ENCODE measurements at regions not wholly inside any gene's neighbourhood (a gene's known extent, or its start where the extent isn't known, plus 50 kb on each side); places are given as distances from the start of the nearest gene placed in this dataset.
A peak's percentile ranks its signal among the peaks of the same experiment; 100 is the strongest.

DNA sequence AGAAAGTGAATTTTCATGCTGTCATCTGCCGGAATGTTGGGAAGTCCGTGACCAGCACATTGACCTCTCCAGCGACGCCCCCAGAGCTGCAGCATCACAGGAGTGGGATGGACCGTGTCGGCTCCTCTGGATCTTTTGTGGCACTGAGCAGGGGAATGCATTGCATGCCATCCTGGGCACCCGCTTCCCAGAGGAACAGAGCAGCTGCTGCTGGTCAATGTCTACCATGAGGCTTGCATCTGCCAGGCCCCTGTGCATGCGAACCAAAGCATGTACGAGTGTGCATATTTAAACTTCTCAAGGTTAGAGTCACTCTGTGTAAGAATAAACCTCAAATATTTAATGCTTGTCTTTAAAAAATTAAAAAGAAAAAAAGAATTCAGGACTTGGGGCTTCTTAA lies 414.8 kb downstream of the GADD45G start:
- DNase-seq (ENCODE audit: low read depth, low spot score), result no peak

DNA sequence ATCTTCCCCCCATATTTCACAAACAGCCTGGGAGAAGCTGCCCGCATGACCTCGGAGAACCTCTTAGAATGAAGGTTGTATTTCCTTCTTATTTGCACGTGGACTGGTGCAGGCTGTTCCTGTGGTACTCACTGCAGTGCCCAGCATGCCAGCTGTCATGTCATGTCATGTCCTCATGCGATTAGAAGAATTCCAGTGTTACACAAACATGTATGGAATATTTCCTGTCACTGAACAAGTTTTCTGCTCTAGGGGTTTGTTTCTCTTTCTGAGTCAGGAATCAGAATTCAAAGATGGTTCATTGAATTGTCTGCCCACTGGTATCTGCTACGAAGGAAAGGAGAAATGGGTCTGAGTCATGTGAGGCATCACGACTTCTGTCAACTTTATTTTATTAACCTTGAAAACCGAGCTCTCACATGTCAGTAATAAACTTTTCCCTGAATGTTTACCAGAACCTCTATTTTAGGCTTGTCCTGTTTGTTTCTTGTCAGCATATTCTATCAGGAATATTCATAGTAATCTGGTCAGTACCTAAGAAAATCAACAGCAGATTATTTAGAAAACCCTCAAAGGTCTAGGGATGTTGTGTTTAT lies 415.6 kb downstream of the GADD45G start:
- DNase-seq (ENCODE audit: low read depth, low spot score), result no peak

- no peak for DNase-seq (ENCODE audit: low read depth, low spot score)
Measured at GRCh38 chr9:90021216-90021906, 416.5 kb downstream of the GADD45G start.

- no peak for DNase-seq (ENCODE audit: low read depth, low spot score)
Measured at GRCh38 chr9:90022474-90022873, 417.7 kb downstream of the GADD45G start.

DNA sequence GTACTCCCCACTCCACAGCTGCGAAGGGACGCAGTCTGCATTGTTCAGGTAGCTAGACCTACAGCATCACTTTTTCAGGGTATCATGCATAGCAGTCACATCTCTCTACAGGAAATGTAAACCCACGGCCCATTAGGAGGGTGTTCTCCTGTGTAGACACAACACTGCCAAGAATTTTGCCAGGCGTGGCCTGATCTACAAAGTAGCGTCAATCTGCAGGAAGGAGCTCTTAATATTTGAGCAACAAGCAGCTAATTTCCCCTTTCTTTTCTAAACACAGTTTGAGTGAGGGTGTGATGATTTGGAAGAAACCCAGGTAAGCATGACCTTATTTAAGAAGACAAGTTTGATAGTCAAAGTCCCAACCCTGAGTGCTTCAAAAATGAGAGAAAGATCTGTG lies 419.0 kb downstream of the GADD45G start:
- no peak for DNase-seq (ENCODE audit: low read depth, low spot score)

DNA sequence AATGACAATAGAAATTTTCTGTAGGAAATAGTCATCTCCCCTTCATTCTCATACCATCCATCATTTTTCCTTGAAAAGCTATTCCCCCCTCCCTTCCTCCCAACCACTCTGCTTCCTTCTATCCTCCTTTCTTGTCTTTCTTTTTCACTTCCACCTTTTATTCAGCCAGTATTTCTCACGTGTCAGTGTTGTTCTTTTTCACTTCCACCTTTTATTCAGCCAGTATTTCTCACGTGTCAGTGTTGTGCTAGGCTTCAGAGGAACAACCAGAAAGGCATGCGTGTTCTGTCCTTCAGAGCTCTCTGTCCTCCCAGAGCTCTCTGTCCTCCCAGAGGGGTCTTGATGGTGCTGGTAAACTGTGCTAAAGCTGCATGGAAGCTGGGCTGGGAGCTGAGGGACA lies 419.6 kb downstream of the GADD45G start:
- DNase-seq (ENCODE audit: low read depth, low spot score), result no peak

DNA sequence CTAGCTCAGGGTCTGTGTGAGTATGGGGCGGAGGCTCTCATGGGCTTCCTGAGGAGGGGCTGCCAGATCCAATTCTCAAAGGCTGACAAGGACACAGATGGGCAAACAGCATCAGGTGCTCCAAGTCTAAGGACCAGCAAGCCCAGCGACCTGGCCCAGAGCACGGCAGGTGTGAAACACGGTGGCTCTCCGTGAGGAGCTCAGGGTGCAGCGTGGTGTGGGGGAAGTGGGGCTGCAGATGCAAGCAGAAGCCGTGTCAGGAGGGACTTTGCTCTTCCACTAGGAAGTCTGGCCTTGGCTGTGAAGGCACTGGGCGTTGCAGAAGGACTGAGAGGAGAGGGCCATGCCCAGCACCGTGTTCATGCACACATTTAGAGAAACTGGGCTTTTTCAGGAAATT lies 420.0 kb downstream of the GADD45G start:
- no peak for DNase-seq (ENCODE audit: low read depth, low spot score)

DNA sequence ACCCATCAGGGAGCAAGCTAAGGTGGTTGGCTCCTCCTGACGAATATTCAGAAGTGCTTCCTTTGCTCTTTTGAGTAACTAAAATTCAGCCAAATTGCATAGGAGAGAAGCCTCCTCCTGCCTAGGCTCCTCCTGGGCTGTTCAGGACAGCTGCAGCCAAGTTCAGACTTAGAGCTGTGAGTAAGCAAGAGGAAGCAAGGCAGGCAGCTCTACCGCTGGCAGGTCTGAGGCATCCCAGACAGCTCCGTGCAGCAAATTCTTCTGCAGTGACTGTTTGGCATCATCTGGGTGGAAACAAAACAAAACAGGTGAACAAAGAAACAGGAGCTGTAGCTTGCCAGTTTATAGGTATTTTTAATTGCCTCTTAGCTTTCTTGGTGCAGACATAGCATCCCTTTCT lies 421.0 kb downstream of the GADD45G start:
- DNase-seq (ENCODE audit: low read depth, low spot score), result peak; percentile 70

GRCh38 chr9:90027296-90027790 lies 422.5 kb downstream of the GADD45G start:
- no peak for DNase-seq (ENCODE audit: low read depth, low spot score)

GRCh38 chr9:90029386-90029785 lies 424.6 kb downstream of the GADD45G start:
- no peak for DNase-seq (ENCODE audit: low read depth, low spot score)

- DNase-seq (ENCODE audit: low read depth, low spot score), result peak; percentile 48
Measured at GRCh38 chr9:90029996-90030395, 425.2 kb downstream of the GADD45G start.

GRCh38 chr9:90032296-90033027 lies 427.6 kb downstream of the GADD45G start:
- DNase-seq (ENCODE audit: low read depth, low spot score), result no peak

DNA sequence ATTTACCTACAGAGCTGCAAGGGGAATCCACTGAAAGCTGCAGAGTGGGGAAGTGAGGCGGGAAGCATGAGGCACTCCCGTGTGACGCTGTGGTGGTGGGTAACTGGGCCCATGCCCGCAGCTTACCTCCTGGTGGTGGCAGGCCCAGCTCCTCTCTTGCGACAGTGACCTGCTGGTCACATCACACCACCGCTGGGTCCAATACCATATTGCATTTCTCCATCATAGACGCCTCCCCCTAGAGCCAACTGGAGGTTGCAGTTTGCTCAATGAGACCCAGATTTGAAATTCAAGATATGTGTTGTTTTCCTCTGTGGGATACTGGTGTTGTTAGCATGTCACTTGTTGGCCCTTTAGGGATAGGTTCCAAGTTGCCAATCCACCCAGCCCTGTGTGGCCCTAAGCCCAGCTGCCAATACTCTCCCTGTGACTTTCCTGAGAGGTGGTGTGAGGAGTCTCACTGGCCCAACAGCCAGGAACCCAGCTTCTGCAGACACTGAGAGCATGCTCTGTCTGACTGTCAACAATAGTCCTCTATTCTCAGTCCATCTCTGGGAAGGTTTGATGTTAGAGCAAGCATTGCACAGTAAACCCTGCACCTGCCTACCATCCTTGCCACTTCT lies 428.3 kb downstream of the GADD45G start:
- DNase-seq (ENCODE audit: low read depth, low spot score), result no peak

GRCh38 chr9:90034071-90034470 lies 429.3 kb downstream of the GADD45G start:
- no peak for DNase-seq (ENCODE audit: low read depth, low spot score)

DNA sequence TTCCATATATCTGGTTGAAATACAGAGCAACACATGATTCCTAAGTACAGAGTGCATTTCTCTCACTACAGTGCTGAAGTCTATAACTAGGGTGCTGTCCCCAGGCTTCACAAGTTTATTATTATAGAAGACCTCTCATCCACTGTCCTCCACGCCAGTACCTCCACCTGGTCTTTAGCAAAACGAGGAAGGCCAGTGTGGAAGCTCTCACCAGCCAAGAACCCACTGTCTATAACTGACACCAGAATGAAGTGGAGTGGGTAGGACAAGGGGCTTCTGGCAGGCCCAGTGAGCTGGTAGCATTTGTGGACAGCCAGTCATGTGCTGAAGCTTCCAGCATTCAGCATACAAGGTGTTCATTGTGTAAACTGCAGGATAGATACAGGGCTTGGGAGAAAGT lies 430.7 kb downstream of the GADD45G start:
- DNase-seq (ENCODE audit: low read depth, low spot score), result no peak

DNA sequence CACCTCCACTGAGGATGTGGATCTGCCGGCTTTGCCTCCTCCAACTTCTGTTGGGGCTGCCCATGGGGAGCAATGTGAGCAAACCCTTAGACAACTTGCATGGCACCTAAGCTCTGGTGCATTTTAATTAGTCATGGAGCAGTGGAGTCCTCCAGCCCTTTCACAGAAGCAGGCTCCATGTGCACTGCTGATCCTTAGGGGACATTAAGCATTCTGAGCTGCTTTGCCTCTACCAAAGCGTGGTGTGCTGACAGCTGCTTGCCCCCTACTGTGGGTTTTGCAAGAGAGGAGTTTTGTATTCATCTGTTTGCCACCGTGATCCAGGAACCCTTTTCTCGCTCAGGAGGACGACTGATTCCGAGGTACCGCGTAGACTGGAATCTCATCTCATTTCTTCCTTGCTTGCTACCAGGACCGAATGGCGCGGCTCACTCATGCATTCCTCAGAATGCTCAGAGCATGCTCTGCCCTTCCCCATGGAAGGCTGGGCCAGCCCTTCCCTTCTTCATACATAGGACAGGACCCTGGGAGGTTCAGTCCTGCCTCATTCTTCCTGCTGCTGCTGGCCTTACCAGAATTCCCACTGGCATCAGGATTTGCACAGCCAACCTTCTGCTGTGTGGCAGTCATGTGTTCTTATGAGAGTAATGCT lies 432.5 kb downstream of the GADD45G start:
- no peak for DNase-seq (ENCODE audit: low read depth, low spot score)

DNA sequence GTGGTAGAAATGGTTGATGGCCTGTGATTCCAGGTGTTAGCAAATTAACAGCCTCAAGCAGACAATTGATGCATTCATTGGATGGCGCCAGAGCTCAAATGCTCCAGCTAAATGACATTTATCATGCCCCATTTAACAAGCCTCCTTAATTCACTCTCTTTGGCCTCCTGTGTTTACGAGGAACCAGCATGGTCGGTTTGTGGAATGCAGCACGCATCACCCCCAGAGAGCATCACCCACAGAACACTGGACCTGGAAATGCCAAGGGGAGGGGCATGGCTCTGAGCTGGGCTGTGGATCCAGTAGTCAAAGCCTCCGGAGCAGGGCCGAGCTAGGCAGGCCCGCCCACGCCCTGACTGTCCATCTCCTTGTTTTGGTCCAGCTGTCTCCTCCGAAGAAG lies 434.0 kb downstream of the GADD45G start:
- DNase-seq (ENCODE audit: low read depth, low spot score), result peak; percentile 20

DNA sequence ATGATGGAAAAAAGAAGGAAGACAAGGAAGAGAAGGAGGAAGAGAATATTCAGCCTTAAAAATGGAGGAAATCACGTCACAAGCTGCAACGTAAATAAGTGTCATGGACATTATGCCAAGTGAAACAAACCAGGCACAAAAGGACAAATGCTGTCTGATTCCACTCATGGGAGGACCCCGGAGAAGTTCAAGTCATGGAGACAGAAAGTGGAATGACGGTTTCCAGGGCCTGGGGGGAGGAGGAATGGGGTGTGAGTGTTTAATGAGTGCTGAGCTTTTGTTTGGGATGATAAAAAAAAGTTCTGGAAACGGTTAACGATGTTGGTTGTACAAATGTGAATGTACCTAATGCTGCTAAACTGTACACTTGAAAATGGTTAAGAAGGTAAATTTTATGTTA lies 439.5 kb downstream of the GADD45G start:
- DNase-seq (ENCODE audit: low read depth, low spot score), result no peak

- DNase-seq (ENCODE audit: low read depth, low spot score), result peak; percentile 48
Measured at GRCh38 chr9:90044710-90045151, 439.9 kb downstream of the GADD45G start.

DNA sequence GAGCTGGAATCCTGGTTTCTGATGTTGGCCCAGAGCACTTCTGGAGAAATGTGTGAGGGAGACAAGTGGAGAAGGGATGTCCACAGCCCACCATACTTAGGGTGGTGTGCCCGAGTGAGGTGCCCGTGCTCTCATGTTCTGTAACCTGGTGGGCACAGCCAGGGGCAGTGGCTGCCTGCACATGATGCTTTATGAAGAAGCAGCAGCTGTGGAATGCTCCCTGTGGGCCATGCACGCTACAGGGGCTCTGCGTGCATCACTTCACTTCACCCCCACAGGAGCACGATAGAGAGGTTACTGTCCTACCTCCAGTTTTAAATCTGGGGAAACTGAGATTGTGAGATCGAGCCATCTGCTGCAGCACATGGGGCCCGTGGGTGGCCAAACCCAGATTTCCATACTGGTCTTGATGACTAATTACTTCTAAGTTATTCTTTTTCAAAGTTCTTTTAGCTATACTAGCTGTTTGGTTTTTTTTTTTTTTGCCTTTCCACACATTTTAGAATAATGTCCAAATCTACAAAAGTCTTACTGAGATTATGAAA lies 441.6 kb downstream of the GADD45G start:
- no peak for DNase-seq (ENCODE audit: low read depth, low spot score)

DNA sequence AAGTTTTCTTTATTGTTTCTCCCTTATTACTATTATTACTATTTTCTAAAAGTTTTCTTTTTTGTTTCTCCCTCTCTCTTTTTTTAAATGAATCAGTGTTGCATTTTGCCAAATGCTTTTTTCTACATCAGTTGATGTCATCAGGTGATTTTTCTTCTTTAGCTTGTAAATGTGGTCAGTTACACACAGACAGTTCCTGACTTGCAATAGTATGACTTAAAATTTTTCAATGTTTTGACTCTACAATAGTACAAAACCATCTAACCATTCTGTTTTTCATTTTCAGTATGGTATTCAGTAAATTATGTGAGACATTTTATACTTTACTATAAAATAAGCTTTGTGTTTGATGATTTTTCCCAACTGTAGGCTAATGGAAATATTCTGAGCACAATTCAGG lies 443.0 kb downstream of the GADD45G start:
- no peak for DNase-seq (ENCODE audit: low read depth, low spot score)
